Activated naive CD8-positive, alpha-beta T cell (primary cell): ENCODE measurements at regions not wholly inside any gene's neighbourhood (a gene's known extent, or its start where the extent isn't known, plus 50 kb on each side); places are given as distances from the start of the nearest gene placed in this dataset.
"Not testable (repeated sequence)": the region's sequence is repeated elsewhere in the genome, so short reads cannot be mapped to it uniquely, and the experiment has no call there.

ENCODE experiments used
- H3K27ac Mint-ChIP-seq: one replicate; pipeline ENCODE4 v1.8.0; 2021; ENCODE audit warnings: mixed read lengths
- H3K27me3 Mint-ChIP-seq: one replicate; pipeline ENCODE4 v1.8.0; 2021; ENCODE audit warnings: mixed read lengths
- H3K36me3 Mint-ChIP-seq: one replicate; pipeline ENCODE4 v1.8.0; 2021; ENCODE audit warnings: mixed read lengths
- H3K4me1 Mint-ChIP-seq: one replicate; pipeline ENCODE4 v1.8.0; 2021; ENCODE audit warnings: low read depth, mixed read lengths
- H3K4me3 Mint-ChIP-seq: one replicate; pipeline ENCODE4 v1.8.0; 2021; ENCODE audit warnings: mild to moderate bottlenecking, mixed read lengths
- H3K9me3 Mint-ChIP-seq: one replicate; pipeline ENCODE4 v1.8.0; 2021; ENCODE audit warnings: low read depth, mixed read lengths

GRCh38 chr13:70593716-70594115 lies 485.5 kb upstream of the KLHL1 start:
- Mint-ChIP-seq H3K27ac (no peak overlapping the region), H3K27me3 (no peaks in the 10 kb centered on the region)

GRCh38 chr13:70585109-70585508 lies 476.9 kb upstream of the KLHL1 start:
- peaks cover 7% of the 10 kb centered on the region for H3K9me3 Mint-ChIP-seq
- H3K4me1 Mint-ChIP-seq, result no peaks in the 10 kb centered on the region
- H3K27me3 Mint-ChIP-seq, result no peaks in the 10 kb centered on the region
- H3K4me3 Mint-ChIP-seq, result no peak overlapping the region
- H3K36me3 Mint-ChIP-seq, result no peaks in the 10 kb centered on the region
- H3K27ac Mint-ChIP-seq, result no peak overlapping the region

More at GRCh38 chr13:70593716-70594115, 485.5 kb upstream of the KLHL1 start:
- Mint-ChIP-seq H3K36me3 (no peaks in the 10 kb centered on the region), H3K4me3 (no peak overlapping the region), H3K4me1 (no peaks in the 10 kb centered on the region), H3K9me3 (no peaks in the 10 kb centered on the region)

- Mint-ChIP-seq H3K27me3 (no peaks in the 10 kb centered on the region), H3K9me3 (no peaks in the 10 kb centered on the region), H3K27ac (no peak overlapping the region), H3K4me1 (no peaks in the 10 kb centered on the region), H3K36me3 (no peaks in the 10 kb centered on the region), H3K4me3 (no peak overlapping the region)
These were observed 472.6 kb upstream of the KLHL1 start for GRCh38 chr13:70580825-70581224.

GRCh38 chr13:70579941-70580340 lies 471.7 kb upstream of the KLHL1 start:
- no peaks in the 10 kb centered on the region for H3K36me3 Mint-ChIP-seq
- no peak overlapping the region for H3K27ac Mint-ChIP-seq
- H3K4me1 Mint-ChIP-seq, result no peaks in the 10 kb centered on the region
- H3K9me3 Mint-ChIP-seq, result no peaks in the 10 kb centered on the region
- H3K27me3 Mint-ChIP-seq, result no peaks in the 10 kb centered on the region
- no peak overlapping the region for H3K4me3 Mint-ChIP-seq

GRCh38 chr13:70571221-70571620 lies 463.0 kb upstream of the KLHL1 start:
- no peaks in the 10 kb centered on the region for H3K9me3 Mint-ChIP-seq
- H3K4me1 Mint-ChIP-seq, result no peaks in the 10 kb centered on the region
- no peak overlapping the region for H3K4me3 Mint-ChIP-seq
- H3K36me3 Mint-ChIP-seq, result no peaks in the 10 kb centered on the region
- H3K27ac Mint-ChIP-seq, result no peak overlapping the region
- no peaks in the 10 kb centered on the region for H3K27me3 Mint-ChIP-seq

- H3K9me3 Mint-ChIP-seq, result no peaks in the 10 kb centered on the region
- no peaks in the 10 kb centered on the region for H3K36me3 Mint-ChIP-seq
- no peak overlapping the region for H3K4me3 Mint-ChIP-seq
- H3K27ac Mint-ChIP-seq, result no peak overlapping the region
- no peaks in the 10 kb centered on the region for H3K27me3 Mint-ChIP-seq
- H3K4me1 Mint-ChIP-seq, result no peaks in the 10 kb centered on the region
These were observed 460.3 kb upstream of the KLHL1 start for GRCh38 chr13:70568571-70568970.

- Mint-ChIP-seq H3K36me3 (no peaks in the 10 kb centered on the region), H3K27ac (no peak overlapping the region), H3K4me3 (no peak overlapping the region), H3K9me3 (peaks cover 4% of the 10 kb centered on the region), H3K4me1 (no peaks in the 10 kb centered on the region), H3K27me3 (no peaks in the 10 kb centered on the region)
These were observed 436.5 kb upstream of the KLHL1 start for GRCh38 chr13:70544706-70545105.

GRCh38 chr13:70541451-70541850 lies 433.2 kb upstream of the KLHL1 start:
- Mint-ChIP-seq H3K27me3 (no peaks in the 10 kb centered on the region), H3K4me3 (no peak overlapping the region), H3K4me1 (no peaks in the 10 kb centered on the region), H3K9me3 (no peaks in the 10 kb centered on the region), H3K27ac (no peak overlapping the region), H3K36me3 (no peaks in the 10 kb centered on the region)

GRCh38 chr13:70534466-70534865 lies 426.2 kb upstream of the KLHL1 start:
- H3K4me3 Mint-ChIP-seq, result no peak overlapping the region
- no peaks in the 10 kb centered on the region for H3K27me3 Mint-ChIP-seq
- H3K9me3 Mint-ChIP-seq, result peaks cover 10% of the 10 kb centered on the region
- no peaks in the 10 kb centered on the region for H3K4me1 Mint-ChIP-seq
- H3K36me3 Mint-ChIP-seq, result no peaks in the 10 kb centered on the region
- H3K27ac Mint-ChIP-seq, result no peak overlapping the region

- no peaks in the 10 kb centered on the region for H3K4me1 Mint-ChIP-seq
- no peaks in the 10 kb centered on the region for H3K27me3 Mint-ChIP-seq
These were observed 421.4 kb upstream of the KLHL1 start for GRCh38 chr13:70529652-70530051.

GRCh38 chr13:70527599-70527998 lies 419.3 kb upstream of the KLHL1 start:
- H3K4me3 Mint-ChIP-seq, result no peak overlapping the region
- H3K9me3 Mint-ChIP-seq, result peaks cover 7% of the 10 kb centered on the region

More at GRCh38 chr13:70529652-70530051, 421.4 kb upstream of the KLHL1 start:
- Mint-ChIP-seq H3K36me3 (no peaks in the 10 kb centered on the region), H3K9me3 (peaks cover 10% of the 10 kb centered on the region), H3K27ac (no peak overlapping the region), H3K4me3 (no peak overlapping the region)

GRCh38 chr13:70523622-70524021 lies 415.4 kb upstream of the KLHL1 start:
- Mint-ChIP-seq H3K36me3 (no peaks in the 10 kb centered on the region), H3K27me3 (no peaks in the 10 kb centered on the region), H3K27ac (no peak overlapping the region), H3K9me3 (no peaks in the 10 kb centered on the region), H3K4me3 (no peak overlapping the region), H3K4me1 (no peaks in the 10 kb centered on the region)

More at GRCh38 chr13:70527599-70527998, 419.3 kb upstream of the KLHL1 start:
- no peaks in the 10 kb centered on the region for H3K27me3 Mint-ChIP-seq
- H3K4me1 Mint-ChIP-seq, result no peaks in the 10 kb centered on the region
- H3K36me3 Mint-ChIP-seq, result no peaks in the 10 kb centered on the region
- no peak overlapping the region for H3K27ac Mint-ChIP-seq

GRCh38 chr13:70520275-70521036 lies 412.2 kb upstream of the KLHL1 start:
- Mint-ChIP-seq H3K4me3 (no peak overlapping the region), H3K9me3 (peaks cover 3% of the 10 kb centered on the region), H3K36me3 (no peaks in the 10 kb centered on the region), H3K27me3 (no peaks in the 10 kb centered on the region), H3K4me1 (no peaks in the 10 kb centered on the region), H3K27ac (no peak overlapping the region)

GRCh38 chr13:70518081-70518480 lies 409.8 kb upstream of the KLHL1 start:
- H3K27ac Mint-ChIP-seq, result no peak overlapping the region
- H3K4me3 Mint-ChIP-seq, result no peak overlapping the region
- H3K4me1 Mint-ChIP-seq, result no peaks in the 10 kb centered on the region
- no peaks in the 10 kb centered on the region for H3K36me3 Mint-ChIP-seq
- no peaks in the 10 kb centered on the region for H3K27me3 Mint-ChIP-seq
- peaks cover 3% of the 10 kb centered on the region for H3K9me3 Mint-ChIP-seq

- Mint-ChIP-seq H3K4me3 (no peak overlapping the region), H3K9me3 (peaks cover 3% of the 10 kb centered on the region), H3K36me3 (no peaks in the 10 kb centered on the region), H3K4me1 (no peaks in the 10 kb centered on the region), H3K27ac (no peak overlapping the region), H3K27me3 (no peaks in the 10 kb centered on the region)
These were observed 408.0 kb upstream of the KLHL1 start for GRCh38 chr13:70516226-70516625.

- not testable (repeated sequence) for H3K4me3 Mint-ChIP-seq, H3K27ac Mint-ChIP-seq, H3K4me1 Mint-ChIP-seq, H3K27me3 Mint-ChIP-seq, H3K36me3 Mint-ChIP-seq, H3K9me3 Mint-ChIP-seq
These were observed 403.7 kb upstream of the KLHL1 start for GRCh38 chr13:70511861-70512417.
